ENCODE measurements at regions not wholly inside any gene's neighbourhood (a gene's known extent, or its start where the extent isn't known, plus 50 kb on each side); places are given as distances from the start of the nearest gene placed in this dataset.

- no peak for TF ChIP-seq SIN3A (IDR thresholded peaks at IDR 0.05; ENCODE audit: borderline replicate concordance in 2 of 2, control insufficient read depth in 1 of 2, low read depth in 2 of 2, low read length in 2 of 2)
- no peak for TF ChIP-seq C11orf30 (IDR thresholded peaks at IDR 0.05; ENCODE audit: low read depth)
- TF ChIP-seq MITF (IDR thresholded peaks at IDR 0.05) = no peak
- TF ChIP-seq SNIP1 (IDR thresholded peaks at IDR 0.05; ENCODE audit: low read depth) = no peak
- TF ChIP-seq NFE2L1 (tag; IDR thresholded peaks at IDR 0.05; ENCODE audit: borderline replicate concordance, low read depth) = no peak
- no peak; the same call in 1 of the 2 replicates for TF ChIP-seq GTF2A2 (tag; IDR thresholded peaks at IDR 0.05)
- no peak for TF ChIP-seq ZBTB43 (CRISPR knock-in tag; IDR thresholded peaks at IDR 0.05)
- TF ChIP-seq, protein P1, sequence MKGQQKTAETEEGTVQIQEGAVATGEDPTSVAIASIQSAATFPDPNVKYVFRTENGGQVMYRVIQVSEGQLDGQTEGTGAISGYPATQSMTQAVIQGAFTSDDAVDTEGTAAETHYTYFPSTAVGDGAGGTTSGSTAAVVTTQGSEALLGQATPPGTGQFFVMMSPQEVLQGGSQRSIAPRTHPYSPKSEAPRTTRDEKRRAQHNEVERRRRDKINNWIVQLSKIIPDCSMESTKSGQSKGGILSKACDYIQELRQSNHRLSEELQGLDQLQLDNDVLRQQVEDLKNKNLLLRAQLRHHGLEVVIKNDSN (CRISPR knock-in tag; IDR thresholded peaks at IDR 0.05) = 0 out of 2 replicates have a peak, but pooled peaks have one; percentile 11
- TF ChIP-seq SRSF7 (optimal IDR thresholded peaks at IDR 0.05; ENCODE audit: low read depth, low read length) = no peak
- no peak for TF ChIP-seq KLF10 (CRISPR knock-in tag; IDR thresholded peaks at IDR 0.05)
- TF ChIP-seq NBN (IDR thresholded peaks at IDR 0.05; ENCODE audit: low read depth) = peak; percentile 74; the same call in 1 of the 2 replicates
- TF ChIP-seq EWSR1 (IDR thresholded peaks at IDR 0.05; ENCODE audit: borderline replicate concordance, low read depth, partially characterized antibody) = no peak
- no peak for TF ChIP-seq ASH1L (IDR thresholded peaks at IDR 0.05; ENCODE audit: borderline replicate concordance, low read depth, partially characterized antibody)
- TF ChIP-seq ZBTB33 (CRISPR knock-in tag; IDR thresholded peaks at IDR 0.05) = no peak
- TF ChIP-seq KLF16 (IDR thresholded peaks at IDR 0.05) = peak; percentile 78; the same call in 1 of the 2 replicates
- TF ChIP-seq, protein P2, sequence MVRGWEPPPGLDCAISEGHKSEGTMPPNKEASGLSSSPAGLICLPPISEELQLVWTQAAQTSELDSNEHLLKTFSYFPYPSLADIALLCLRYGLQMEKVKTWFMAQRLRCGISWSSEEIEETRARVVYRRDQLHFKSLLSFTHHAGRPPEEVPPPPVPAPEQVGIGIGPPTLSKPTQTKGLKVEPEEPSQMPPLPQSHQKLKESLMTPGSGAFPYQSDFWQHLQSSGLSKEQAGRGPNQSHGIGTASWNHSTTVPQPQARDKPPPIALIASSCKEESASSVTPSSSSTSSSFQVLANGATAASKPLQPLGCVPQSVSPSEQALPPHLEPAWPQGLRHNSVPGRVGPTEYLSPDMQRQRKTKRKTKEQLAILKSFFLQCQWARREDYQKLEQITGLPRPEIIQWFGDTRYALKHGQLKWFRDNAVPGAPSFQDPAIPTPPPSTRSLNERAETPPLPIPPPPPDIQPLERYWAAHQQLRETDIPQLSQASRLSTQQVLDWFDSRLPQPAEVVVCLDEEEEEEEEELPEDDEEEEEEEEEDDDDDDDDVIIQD (CRISPR knock-in tag; IDR thresholded peaks at IDR 0.05) = no peak
- TF ChIP-seq ZKSCAN3 (CRISPR knock-in tag; IDR thresholded peaks at IDR 0.05) = no peak
- TF ChIP-seq, protein P3, sequence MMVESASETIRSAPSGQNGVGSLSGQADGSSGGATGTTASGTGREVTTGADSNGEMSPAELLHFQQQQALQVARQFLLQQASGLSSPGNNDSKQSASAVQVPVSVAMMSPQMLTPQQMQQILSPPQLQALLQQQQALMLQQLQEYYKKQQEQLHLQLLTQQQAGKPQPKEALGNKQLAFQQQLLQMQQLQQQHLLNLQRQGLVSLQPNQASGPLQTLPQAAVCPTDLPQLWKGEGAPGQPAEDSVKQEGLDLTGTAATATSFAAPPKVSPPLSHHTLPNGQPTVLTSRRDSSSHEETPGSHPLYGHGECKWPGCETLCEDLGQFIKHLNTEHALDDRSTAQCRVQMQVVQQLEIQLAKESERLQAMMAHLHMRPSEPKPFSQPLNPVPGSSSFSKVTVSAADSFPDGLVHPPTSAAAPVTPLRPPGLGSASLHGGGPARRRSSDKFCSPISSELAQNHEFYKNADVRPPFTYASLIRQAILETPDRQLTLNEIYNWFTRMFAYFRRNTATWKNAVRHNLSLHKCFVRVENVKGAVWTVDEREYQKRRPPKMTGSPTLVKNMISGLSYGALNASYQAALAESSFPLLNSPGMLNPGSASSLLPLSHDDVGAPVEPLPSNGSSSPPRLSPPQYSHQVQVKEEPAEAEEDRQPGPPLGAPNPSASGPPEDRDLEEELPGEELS (CRISPR knock-in tag; IDR thresholded peaks at IDR 0.05; ENCODE audit: borderline replicate concordance) = no peak
These were observed 506.7 kb downstream of the HAPSTR1 start (continued) for GRCh38 chr16:9597967-9598730.
